ENCODE measurements at regions not wholly inside any gene's neighbourhood (a gene's known extent, or its start where the extent isn't known, plus 50 kb on each side); places are given as distances from the start of the nearest gene placed in this dataset.
"Not testable (repeated sequence)": the region's sequence is repeated elsewhere in the genome, so short reads cannot be mapped to it uniquely, and the experiment has no call there.

DNA sequence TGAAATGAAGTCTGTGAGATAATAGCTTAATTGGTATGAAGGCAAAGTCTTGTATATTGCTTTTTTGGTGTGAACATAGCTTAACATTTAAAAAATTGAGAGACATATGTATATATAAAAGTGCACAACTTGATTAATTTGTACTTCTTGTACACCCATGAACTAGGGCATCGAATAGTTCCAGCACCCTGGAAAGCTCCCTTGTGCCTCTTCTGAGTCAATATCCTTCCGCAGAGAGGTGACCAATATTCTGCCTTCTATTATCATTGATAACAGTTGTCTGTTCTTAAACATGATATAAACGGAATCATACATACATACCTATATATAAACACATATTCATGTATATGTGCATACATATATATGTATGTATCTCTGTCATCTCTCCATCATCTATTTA, 185.4 kb downstream of the PHF2 start:
- no peak for ATAC-seq
- TF ChIP-seq ZNF8 (CRISPR knock-in tag; IDR thresholded peaks at IDR 0.05) (no peak), ZFP3 (CRISPR knock-in tag; IDR thresholded peaks at IDR 0.05) (no peak), OSR1 (CRISPR knock-in tag; IDR thresholded peaks at IDR 0.05) (no peak), PPARA (CRISPR knock-in tag; IDR thresholded peaks at IDR 0.05; ENCODE audit: borderline replicate concordance) (no peak), ARNTL (CRISPR knock-in tag; IDR thresholded peaks at IDR 0.05; ENCODE audit: borderline replicate concordance, low read depth) (no peak), ZC3H10 (CRISPR knock-in tag; IDR thresholded peaks at IDR 0.05) (no peak), ZNF565 (CRISPR knock-in tag; conservative IDR thresholded peaks at IDR 0.05; ENCODE audit: low read depth) (no peak), ZFP30 (CRISPR knock-in tag; IDR thresholded peaks at IDR 0.05) (no peak), GLIS3 (CRISPR knock-in tag; IDR thresholded peaks at IDR 0.05) (no peak), SNAI2 (CRISPR knock-in tag; IDR thresholded peaks at IDR 0.05) (no peak)
- TF ChIP-seq, protein P1, sequence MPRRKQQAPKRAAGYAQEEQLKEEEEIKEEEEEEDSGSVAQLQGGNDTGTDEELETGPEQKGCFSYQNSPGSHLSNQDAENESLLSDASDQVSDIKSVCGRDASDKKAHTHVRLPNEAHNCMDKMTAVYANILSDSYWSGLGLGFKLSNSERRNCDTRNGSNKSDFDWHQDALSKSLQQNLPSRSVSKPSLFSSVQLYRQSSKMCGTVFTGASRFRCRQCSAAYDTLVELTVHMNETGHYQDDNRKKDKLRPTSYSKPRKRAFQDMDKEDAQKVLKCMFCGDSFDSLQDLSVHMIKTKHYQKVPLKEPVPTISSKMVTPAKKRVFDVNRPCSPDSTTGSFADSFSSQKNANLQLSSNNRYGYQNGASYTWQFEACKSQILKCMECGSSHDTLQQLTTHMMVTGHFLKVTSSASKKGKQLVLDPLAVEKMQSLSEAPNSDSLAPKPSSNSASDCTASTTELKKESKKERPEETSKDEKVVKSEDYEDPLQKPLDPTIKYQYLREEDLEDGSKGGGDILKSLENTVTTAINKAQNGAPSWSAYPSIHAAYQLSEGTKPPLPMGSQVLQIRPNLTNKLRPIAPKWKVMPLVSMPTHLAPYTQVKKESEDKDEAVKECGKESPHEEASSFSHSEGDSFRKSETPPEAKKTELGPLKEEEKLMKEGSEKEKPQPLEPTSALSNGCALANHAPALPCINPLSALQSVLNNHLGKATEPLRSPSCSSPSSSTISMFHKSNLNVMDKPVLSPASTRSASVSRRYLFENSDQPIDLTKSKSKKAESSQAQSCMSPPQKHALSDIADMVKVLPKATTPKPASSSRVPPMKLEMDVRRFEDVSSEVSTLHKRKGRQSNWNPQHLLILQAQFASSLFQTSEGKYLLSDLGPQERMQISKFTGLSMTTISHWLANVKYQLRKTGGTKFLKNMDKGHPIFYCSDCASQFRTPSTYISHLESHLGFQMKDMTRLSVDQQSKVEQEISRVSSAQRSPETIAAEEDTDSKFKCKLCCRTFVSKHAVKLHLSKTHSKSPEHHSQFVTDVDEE (CRISPR knock-in tag; IDR thresholded peaks at IDR 0.05) = no peak
- TF ChIP-seq, protein P2, sequence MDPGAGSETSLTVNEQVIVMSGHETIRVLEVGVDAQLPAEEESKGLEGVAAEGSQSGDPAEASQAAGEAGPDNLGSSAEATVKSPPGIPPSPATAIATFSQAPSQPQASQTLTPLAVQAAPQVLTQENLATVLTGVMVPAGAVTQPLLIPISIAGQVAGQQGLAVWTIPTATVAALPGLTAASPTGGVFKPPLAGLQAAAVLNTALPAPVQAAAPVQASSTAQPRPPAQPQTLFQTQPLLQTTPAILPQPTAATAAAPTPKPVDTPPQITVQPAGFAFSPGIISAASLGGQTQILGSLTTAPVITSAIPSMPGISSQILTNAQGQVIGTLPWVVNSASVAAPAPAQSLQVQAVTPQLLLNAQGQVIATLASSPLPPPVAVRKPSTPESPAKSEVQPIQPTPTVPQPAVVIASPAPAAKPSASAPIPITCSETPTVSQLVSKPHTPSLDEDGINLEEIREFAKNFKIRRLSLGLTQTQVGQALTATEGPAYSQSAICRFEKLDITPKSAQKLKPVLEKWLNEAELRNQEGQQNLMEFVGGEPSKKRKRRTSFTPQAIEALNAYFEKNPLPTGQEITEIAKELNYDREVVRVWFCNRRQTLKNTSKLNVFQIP (CRISPR knock-in tag; IDR thresholded peaks at IDR 0.05; ENCODE audit: borderline replicate concordance, low read depth) = no peak
- TF ChIP-seq, protein P3, sequence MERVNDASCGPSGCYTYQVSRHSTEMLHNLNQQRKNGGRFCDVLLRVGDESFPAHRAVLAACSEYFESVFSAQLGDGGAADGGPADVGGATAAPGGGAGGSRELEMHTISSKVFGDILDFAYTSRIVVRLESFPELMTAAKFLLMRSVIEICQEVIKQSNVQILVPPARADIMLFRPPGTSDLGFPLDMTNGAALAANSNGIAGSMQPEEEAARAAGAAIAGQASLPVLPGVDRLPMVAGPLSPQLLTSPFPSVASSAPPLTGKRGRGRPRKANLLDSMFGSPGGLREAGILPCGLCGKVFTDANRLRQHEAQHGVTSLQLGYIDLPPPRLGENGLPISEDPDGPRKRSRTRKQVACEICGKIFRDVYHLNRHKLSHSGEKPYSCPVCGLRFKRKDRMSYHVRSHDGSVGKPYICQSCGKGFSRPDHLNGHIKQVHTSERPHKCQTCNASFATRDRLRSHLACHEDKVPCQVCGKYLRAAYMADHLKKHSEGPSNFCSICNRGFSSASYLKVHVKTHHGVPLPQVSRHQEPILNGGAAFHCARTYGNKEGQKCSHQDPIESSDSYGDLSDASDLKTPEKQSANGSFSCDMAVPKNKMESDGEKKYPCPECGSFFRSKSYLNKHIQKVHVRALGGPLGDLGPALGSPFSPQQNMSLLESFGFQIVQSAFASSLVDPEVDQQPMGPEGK (CRISPR knock-in tag; IDR thresholded peaks at IDR 0.05; ENCODE audit: borderline replicate concordance) = no peak
- TF ChIP-seq, protein P4, sequence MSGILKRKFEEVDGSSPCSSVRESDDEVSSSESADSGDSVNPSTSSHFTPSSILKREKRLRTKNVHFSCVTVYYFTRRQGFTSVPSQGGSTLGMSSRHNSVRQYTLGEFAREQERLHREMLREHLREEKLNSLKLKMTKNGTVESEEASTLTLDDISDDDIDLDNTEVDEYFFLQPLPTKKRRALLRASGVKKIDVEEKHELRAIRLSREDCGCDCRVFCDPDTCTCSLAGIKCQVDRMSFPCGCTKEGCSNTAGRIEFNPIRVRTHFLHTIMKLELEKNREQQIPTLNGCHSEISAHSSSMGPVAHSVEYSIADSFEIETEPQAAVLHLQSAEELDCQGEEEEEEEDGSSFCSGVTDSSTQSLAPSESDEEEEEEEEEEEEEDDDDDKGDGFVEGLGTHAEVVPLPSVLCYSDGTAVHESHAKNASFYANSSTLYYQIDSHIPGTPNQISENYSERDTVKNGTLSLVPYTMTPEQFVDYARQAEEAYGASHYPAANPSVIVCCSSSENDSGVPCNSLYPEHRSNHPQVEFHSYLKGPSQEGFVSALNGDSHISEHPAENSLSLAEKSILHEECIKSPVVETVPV (CRISPR knock-in tag; IDR thresholded peaks at IDR 0.05) = no peak

DNA sequence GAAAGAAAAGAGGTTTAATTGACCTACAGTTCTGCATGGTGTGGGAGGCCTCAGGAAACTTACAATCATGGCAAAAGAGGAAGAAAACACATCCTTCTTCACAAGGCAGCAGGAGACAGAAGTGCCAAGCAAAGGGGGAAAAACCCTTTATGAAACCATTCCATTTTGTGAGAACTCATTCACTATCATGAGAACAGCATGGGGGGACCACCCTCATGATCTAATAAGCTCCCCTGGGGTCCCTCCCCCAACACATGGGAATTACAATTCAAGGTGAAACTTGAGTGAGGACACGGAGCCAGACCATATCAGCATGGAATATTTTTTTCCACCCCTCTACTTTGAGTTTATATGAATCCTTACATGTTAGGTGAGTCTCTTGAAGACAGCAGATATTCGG, 173.7 kb downstream of the PHF2 start:
- ATAC-seq = no peak
- TF ChIP-seq ESRRG (CRISPR knock-in tag; IDR thresholded peaks at IDR 0.05) (no peak), SNAI2 (CRISPR knock-in tag; IDR thresholded peaks at IDR 0.05) (no peak), RARB (CRISPR knock-in tag; IDR thresholded peaks at IDR 0.05) (no peak), PPARA (CRISPR knock-in tag; IDR thresholded peaks at IDR 0.05; ENCODE audit: borderline replicate concordance) (no peak), TCF4 (CRISPR knock-in tag; IDR thresholded peaks at IDR 0.05; ENCODE audit: borderline replicate concordance) (no peak), CSDC2 (CRISPR knock-in tag; IDR thresholded peaks at IDR 0.05) (no peak), ZNF8 (CRISPR knock-in tag; IDR thresholded peaks at IDR 0.05) (no peak), ISL1 (CRISPR knock-in tag; IDR thresholded peaks at IDR 0.05) (no peak)
- TF ChIP-seq, protein P3 (CRISPR knock-in tag; IDR thresholded peaks at IDR 0.05; ENCODE audit: borderline replicate concordance) = no peak
- TF ChIP-seq, protein P2 (CRISPR knock-in tag; IDR thresholded peaks at IDR 0.05; ENCODE audit: borderline replicate concordance, low read depth) = no peak

DNA sequence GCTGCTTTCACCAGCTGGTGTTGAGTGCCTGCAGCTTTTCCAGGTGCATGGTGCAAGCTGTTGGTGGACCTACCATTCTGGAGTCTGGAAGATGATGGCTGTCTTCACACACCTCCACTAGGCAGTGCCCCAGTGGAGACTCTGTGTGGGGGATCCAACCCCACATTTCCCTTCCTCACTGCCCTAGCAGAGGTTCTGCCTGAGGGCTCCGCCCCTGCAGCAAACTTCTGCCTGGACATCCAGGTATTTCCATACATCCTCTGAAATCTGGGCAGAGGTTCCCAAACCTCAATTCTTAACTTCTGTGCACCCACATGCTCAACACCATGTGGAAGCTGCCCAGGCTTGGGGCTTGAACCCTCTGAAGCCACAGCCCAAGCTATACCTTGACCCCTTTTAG, 172.4 kb downstream of the PHF2 start:
- not testable (repeated sequence) for ATAC-seq
